ENCODE measurements at regions not wholly inside any gene's neighbourhood (a gene's known extent, or its start where the extent isn't known, plus 50 kb on each side); places are given as distances from the start of the nearest gene placed in this dataset.
"Not testable (repeated sequence)": the region's sequence is repeated elsewhere in the genome, so short reads cannot be mapped to it uniquely, and the experiment has no call there.

DNA sequence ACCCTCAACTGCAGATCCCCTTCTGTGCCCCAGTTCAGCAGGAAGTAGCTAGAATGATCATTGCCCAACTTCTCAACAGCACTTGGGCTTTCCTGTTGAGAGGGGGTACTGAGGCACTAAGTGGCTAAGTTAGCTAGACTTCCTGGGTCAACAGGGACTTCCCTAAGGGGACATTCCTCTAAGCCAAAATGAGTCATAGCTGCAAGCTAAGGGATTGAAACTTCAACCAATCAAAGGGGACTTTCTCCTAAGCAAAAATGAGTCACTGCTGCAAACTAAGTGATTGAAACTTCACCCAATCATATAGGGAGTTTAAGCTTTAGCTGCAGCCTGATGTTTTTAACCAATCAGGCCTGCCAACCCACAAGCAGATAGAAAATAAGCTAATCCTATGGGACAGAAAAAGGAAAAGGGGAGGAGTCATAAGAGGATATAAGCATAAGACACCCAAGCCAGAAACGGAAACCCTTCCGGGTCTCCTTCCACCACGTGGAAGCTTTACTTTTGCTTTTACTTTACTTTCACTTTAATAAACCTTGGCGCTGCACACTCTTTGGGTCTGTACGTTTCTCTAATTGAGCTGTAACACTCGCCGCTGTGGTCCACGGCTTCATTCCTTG, 659.0 kb upstream of the HS3ST5 start:
- H3K36me3 Mint-ChIP-seq (ENCODE audit: low read depth): no peaks in the 10 kb centered on the region
- H3K27ac Mint-ChIP-seq: peak overlapping the region; percentile 70
- peaks cover 6% of the 10 kb centered on the region for H3K9me3 Mint-ChIP-seq
- peaks cover 6% of the 10 kb centered on the region for H3K4me1 Mint-ChIP-seq (ENCODE audit: low read depth)
- H3K4me3 Mint-ChIP-seq: no peak overlapping the region
- no peaks in the 10 kb centered on the region for H3K27me3 Mint-ChIP-seq

DNA sequence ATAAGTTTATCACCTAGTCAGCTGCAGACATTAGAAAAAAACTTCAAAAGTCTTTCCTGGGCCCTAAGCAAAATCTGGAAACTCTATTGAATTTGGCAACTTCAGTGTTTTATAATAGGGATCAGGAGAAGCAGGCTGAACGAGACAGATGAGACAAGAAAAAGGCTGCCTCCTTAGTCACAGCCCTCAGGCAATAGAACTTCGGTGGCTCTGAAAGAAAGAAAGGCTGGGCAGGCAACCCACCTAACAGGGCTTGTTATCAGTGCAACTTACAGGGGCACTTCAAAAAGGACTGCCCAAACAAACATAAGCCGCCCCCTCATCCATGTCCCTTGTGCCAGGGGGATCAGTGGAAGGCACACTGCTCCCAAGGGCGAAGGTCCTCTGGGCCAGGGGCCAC, 657.9 kb upstream of the HS3ST5 start:
- no peaks in the 10 kb centered on the region for H3K36me3 Mint-ChIP-seq (ENCODE audit: low read depth)
- H3K4me1 Mint-ChIP-seq (ENCODE audit: low read depth): peaks cover 6% of the 10 kb centered on the region
- no peak overlapping the region for H3K27ac Mint-ChIP-seq
- peaks cover 6% of the 10 kb centered on the region for H3K9me3 Mint-ChIP-seq
- no peaks in the 10 kb centered on the region for H3K27me3 Mint-ChIP-seq
- H3K4me3 Mint-ChIP-seq: no peak overlapping the region

DNA sequence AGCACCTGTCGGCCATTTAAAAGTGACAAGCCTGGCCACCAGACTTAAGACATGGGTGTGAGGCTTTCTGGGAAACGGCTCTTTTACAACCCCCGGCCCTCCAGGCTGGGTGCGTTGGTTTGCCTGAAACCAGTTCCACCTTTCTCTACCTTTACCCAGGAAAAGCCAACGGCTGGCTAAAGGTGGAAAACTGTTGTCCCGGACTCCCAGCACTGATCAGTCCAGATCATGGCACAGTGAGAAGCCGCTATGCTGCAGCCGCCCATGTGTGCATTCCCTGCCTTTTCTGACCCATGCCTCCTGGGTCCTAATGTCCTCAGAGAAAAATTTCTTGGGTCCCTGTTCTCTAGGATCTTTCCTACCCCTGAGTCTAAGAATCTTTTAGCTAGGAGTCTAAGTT, 655.7 kb upstream of the HS3ST5 start:
- Mint-ChIP-seq H3K27me3 (no peaks in the 10 kb centered on the region), H3K27ac (no peak overlapping the region), H3K9me3 (peaks cover 6% of the 10 kb centered on the region), H3K4me3 (no peak overlapping the region), H3K36me3 (ENCODE audit: low read depth) (no peaks in the 10 kb centered on the region), H3K4me1 (ENCODE audit: low read depth) (peaks cover 6% of the 10 kb centered on the region)

DNA sequence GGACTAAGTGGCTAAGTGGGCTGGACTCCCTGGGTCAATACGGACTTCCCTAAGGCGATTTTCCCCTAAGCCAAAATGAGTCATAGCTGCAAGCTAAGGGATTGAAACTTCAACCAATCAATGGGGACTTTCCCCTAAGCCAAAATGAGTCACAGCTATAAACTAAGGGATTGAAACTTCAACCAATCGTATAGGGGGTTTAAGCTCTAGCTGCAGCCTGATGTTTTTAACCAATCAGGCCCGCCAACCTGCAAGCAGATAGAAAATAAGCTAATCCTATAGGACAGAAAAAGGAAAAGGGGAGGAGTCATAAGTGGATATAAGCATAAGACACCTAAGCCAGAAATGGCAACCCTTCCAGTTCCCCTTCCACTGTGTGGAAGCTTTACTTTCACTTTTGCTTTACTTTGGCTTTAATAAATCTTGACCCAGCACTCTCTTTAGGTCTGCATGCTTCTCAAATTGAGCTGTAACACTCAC, 655.0 kb upstream of the HS3ST5 start:
- H3K27ac Mint-ChIP-seq: no peak overlapping the region
- peaks cover 6% of the 10 kb centered on the region for H3K9me3 Mint-ChIP-seq
- no peaks in the 10 kb centered on the region for H3K27me3 Mint-ChIP-seq
- peaks cover 6% of the 10 kb centered on the region for H3K4me1 Mint-ChIP-seq (ENCODE audit: low read depth)
- no peaks in the 10 kb centered on the region for H3K36me3 Mint-ChIP-seq (ENCODE audit: low read depth)
- no peak overlapping the region for H3K4me3 Mint-ChIP-seq

- H3K4me3 Mint-ChIP-seq: no peak overlapping the region
- no peaks in the 10 kb centered on the region for H3K27me3 Mint-ChIP-seq
- no peaks in the 10 kb centered on the region for H3K36me3 Mint-ChIP-seq (ENCODE audit: low read depth)
- H3K27ac Mint-ChIP-seq: no peak overlapping the region
- H3K9me3 Mint-ChIP-seq: no peaks in the 10 kb centered on the region
- H3K4me1 Mint-ChIP-seq (ENCODE audit: low read depth): no peaks in the 10 kb centered on the region
These were observed 652.7 kb upstream of the HS3ST5 start for GRCh38 chr6:114995526-114995925.

GRCh38 chr6:114989279-114989964, 646.6 kb upstream of the HS3ST5 start:
- Mint-ChIP-seq H3K36me3 (ENCODE audit: low read depth) (no peaks in the 10 kb centered on the region), H3K4me1 (ENCODE audit: low read depth) (peaks cover 8% of the 10 kb centered on the region), H3K9me3 (peaks cover 5% of the 10 kb centered on the region), H3K27me3 (no peaks in the 10 kb centered on the region), H3K4me3 (no peak overlapping the region), H3K27ac (peak overlapping the region; percentile 63)

- no peak overlapping the region for H3K4me3 Mint-ChIP-seq
- peaks cover 5% of the 10 kb centered on the region for H3K9me3 Mint-ChIP-seq
- no peaks in the 10 kb centered on the region for H3K36me3 Mint-ChIP-seq (ENCODE audit: low read depth)
- peaks cover 8% of the 10 kb centered on the region for H3K4me1 Mint-ChIP-seq (ENCODE audit: low read depth)
- no peak overlapping the region for H3K27ac Mint-ChIP-seq
- H3K27me3 Mint-ChIP-seq: no peaks in the 10 kb centered on the region
These were observed 644.5 kb upstream of the HS3ST5 start for GRCh38 chr6:114987281-114987680.

- Mint-ChIP-seq H3K9me3 (peaks cover 9% of the 10 kb centered on the region), H3K27ac (no peak overlapping the region), H3K4me1 (ENCODE audit: low read depth) (no peaks in the 10 kb centered on the region), H3K4me3 (no peak overlapping the region), H3K36me3 (ENCODE audit: low read depth) (no peaks in the 10 kb centered on the region), H3K27me3 (no peaks in the 10 kb centered on the region)
These were observed 612.5 kb upstream of the HS3ST5 start for GRCh38 chr6:114955363-114955762.

GRCh38 chr6:114952229-114952628, 609.4 kb upstream of the HS3ST5 start:
- Mint-ChIP-seq H3K27ac (no peak overlapping the region), H3K9me3 (peaks cover 7% of the 10 kb centered on the region), H3K4me1 (ENCODE audit: low read depth) (no peaks in the 10 kb centered on the region), H3K27me3 (no peaks in the 10 kb centered on the region), H3K4me3 (no peak overlapping the region), H3K36me3 (ENCODE audit: low read depth) (no peaks in the 10 kb centered on the region)

GRCh38 chr6:114945392-114945791, 602.6 kb upstream of the HS3ST5 start:
- Mint-ChIP-seq H3K36me3 (ENCODE audit: low read depth) (no peaks in the 10 kb centered on the region), H3K4me3 (no peak overlapping the region), H3K27me3 (no peaks in the 10 kb centered on the region), H3K9me3 (peaks cover 18% of the 10 kb centered on the region), H3K4me1 (ENCODE audit: low read depth) (no peaks in the 10 kb centered on the region), H3K27ac (no peak overlapping the region)

GRCh38 chr6:114941078-114941477, 598.3 kb upstream of the HS3ST5 start:
- H3K4me1 Mint-ChIP-seq (ENCODE audit: low read depth): no peaks in the 10 kb centered on the region
- H3K9me3 Mint-ChIP-seq: peaks cover 12% of the 10 kb centered on the region
- no peak overlapping the region for H3K27ac Mint-ChIP-seq
- no peaks in the 10 kb centered on the region for H3K27me3 Mint-ChIP-seq
- no peak overlapping the region for H3K4me3 Mint-ChIP-seq
- H3K36me3 Mint-ChIP-seq (ENCODE audit: low read depth): no peaks in the 10 kb centered on the region

DNA sequence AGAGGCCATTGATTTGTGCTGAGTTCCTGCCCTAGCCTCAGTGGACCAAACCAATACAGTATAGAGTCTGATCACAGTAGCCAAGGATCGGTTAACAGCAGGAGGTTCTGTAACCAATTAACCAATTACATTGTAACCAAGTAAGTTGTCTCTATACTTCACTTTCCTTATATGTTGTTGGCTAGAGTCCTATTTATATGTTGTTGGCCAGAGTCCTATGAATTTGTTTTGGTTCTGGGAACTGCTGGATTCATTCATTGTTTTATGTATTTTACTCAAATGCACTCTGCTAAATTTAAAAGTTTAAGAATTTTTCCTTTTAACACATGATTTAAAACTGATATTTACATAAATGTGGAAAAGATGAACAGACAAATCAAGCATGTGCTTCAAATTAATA, 597.4 kb upstream of the HS3ST5 start:
- Mint-ChIP-seq H3K36me3 (ENCODE audit: low read depth) (no peaks in the 10 kb centered on the region), H3K27me3 (no peaks in the 10 kb centered on the region), H3K4me3 (no peak overlapping the region), H3K27ac (no peak overlapping the region), H3K4me1 (ENCODE audit: low read depth) (no peaks in the 10 kb centered on the region), H3K9me3 (peaks cover 14% of the 10 kb centered on the region)

DNA sequence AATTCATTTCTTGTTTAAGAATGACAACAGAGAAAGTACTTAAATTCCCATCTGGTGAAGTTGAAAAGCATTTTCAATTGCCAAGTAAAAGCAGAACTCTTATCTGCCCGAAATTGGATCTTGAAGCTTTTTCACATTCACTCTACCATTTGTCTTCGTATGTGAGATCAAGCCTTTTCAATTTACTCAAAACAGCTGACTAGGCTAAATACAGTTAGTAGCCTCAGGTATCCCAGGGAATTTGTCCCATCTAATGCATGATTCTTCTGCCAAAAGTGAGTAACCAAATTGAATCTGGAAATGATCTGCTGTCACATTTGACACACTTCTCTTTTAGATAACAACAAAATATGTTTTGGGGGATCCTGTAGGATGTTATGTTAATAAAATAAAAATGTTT, 596.8 kb upstream of the HS3ST5 start:
- Mint-ChIP-seq H3K36me3 (ENCODE audit: low read depth) (no peaks in the 10 kb centered on the region), H3K4me3 (no peak overlapping the region), H3K9me3 (peaks cover 15% of the 10 kb centered on the region), H3K4me1 (ENCODE audit: low read depth) (no peaks in the 10 kb centered on the region), H3K27me3 (no peaks in the 10 kb centered on the region), H3K27ac (no peak overlapping the region)

GRCh38 chr6:114936080-114936479, 593.3 kb upstream of the HS3ST5 start:
- H3K27me3 Mint-ChIP-seq: no peaks in the 10 kb centered on the region
- no peak overlapping the region for H3K4me3 Mint-ChIP-seq
- H3K4me1 Mint-ChIP-seq (ENCODE audit: low read depth): no peaks in the 10 kb centered on the region
- H3K9me3 Mint-ChIP-seq: peaks cover 25% of the 10 kb centered on the region
- H3K36me3 Mint-ChIP-seq (ENCODE audit: low read depth): no peaks in the 10 kb centered on the region
- no peak overlapping the region for H3K27ac Mint-ChIP-seq

GRCh38 chr6:114934079-114934478, 591.3 kb upstream of the HS3ST5 start:
- Mint-ChIP-seq H3K27me3 (no peaks in the 10 kb centered on the region), H3K9me3 (peaks cover 22% of the 10 kb centered on the region), H3K4me3 (no peak overlapping the region), H3K36me3 (ENCODE audit: low read depth) (no peaks in the 10 kb centered on the region), H3K4me1 (ENCODE audit: low read depth) (no peaks in the 10 kb centered on the region), H3K27ac (no peak overlapping the region)

GRCh38 chr6:114928731-114929130, 585.9 kb upstream of the HS3ST5 start:
- not testable (repeated sequence) for H3K36me3 Mint-ChIP-seq (ENCODE audit: low read depth); H3K27me3 Mint-ChIP-seq; H3K27ac Mint-ChIP-seq; H3K4me1 Mint-ChIP-seq (ENCODE audit: low read depth); H3K4me3 Mint-ChIP-seq
- H3K9me3 Mint-ChIP-seq: peaks cover 14% of the 10 kb centered on the region

All from stimulated activated naive CD8-positive, alpha-beta T cell treated with anti-CD3 and anti-CD28 coated beads, Interleukin-15, Interleukin-2, amounts not matched to agents 100 ng/mL and 50 ng/mL, for 24 hours (primary cell).